ENCODE measurements at regions not wholly inside any gene's neighbourhood (a gene's known extent, or its start where the extent isn't known, plus 50 kb on each side); places are given as distances from the start of the nearest gene placed in this dataset.
"Not testable (repeated sequence)": the region's sequence is repeated elsewhere in the genome, so short reads cannot be mapped to it uniquely, and the experiment has no call there.

GRCh38 chr6:134402372-134402984, 84.6 kb upstream of the SGK1 start:
- no peaks in the 10 kb centered on the region for H3K36me3 Mint-ChIP-seq (ENCODE audit: low read depth)
- no peaks in the 10 kb centered on the region for H3K9me3 Mint-ChIP-seq
- no peak overlapping the region for H3K27ac Mint-ChIP-seq
- peaks cover 11% of the 10 kb centered on the region for H3K4me1 Mint-ChIP-seq (ENCODE audit: low read depth)
- H3K4me3 Mint-ChIP-seq = no peak overlapping the region
- H3K27me3 Mint-ChIP-seq (ENCODE audit: low read depth) = no peaks in the 10 kb centered on the region
- peak; percentile 44 for DNase-seq (ENCODE audit: low spot score)

GRCh38 chr6:134400941-134401340, 83.0 kb upstream of the SGK1 start:
- peaks cover 11% of the 10 kb centered on the region for H3K4me1 Mint-ChIP-seq (ENCODE audit: low read depth)
- no peak overlapping the region for H3K27ac Mint-ChIP-seq

GRCh38 chr6:134398453-134398852, 80.5 kb upstream of the SGK1 start:
- Mint-ChIP-seq H3K4me3 (no peak overlapping the region), H3K9me3 (no peaks in the 10 kb centered on the region), H3K36me3 (ENCODE audit: low read depth) (no peaks in the 10 kb centered on the region), H3K4me1 (ENCODE audit: low read depth) (peaks cover 11% of the 10 kb centered on the region), H3K27ac (no peak overlapping the region), H3K27me3 (ENCODE audit: low read depth) (no peaks in the 10 kb centered on the region)
- DNase-seq (ENCODE audit: low spot score) = peak; percentile 15

More at GRCh38 chr6:134400941-134401340, 83.0 kb upstream of the SGK1 start:
- no peak for DNase-seq (ENCODE audit: low spot score)
- H3K4me3 Mint-ChIP-seq = no peak overlapping the region
- no peaks in the 10 kb centered on the region for H3K9me3 Mint-ChIP-seq
- H3K27me3 Mint-ChIP-seq (ENCODE audit: low read depth) = no peaks in the 10 kb centered on the region
- no peaks in the 10 kb centered on the region for H3K36me3 Mint-ChIP-seq (ENCODE audit: low read depth)

- H3K9me3 Mint-ChIP-seq = no peaks in the 10 kb centered on the region
- no peaks in the 10 kb centered on the region for H3K27me3 Mint-ChIP-seq (ENCODE audit: low read depth)
- H3K4me1 Mint-ChIP-seq (ENCODE audit: low read depth) = peaks cover 8% of the 10 kb centered on the region
- no peak overlapping the region for H3K4me3 Mint-ChIP-seq
- no peak for DNase-seq (ENCODE audit: low spot score)
- H3K27ac Mint-ChIP-seq = no peak overlapping the region
- H3K36me3 Mint-ChIP-seq (ENCODE audit: low read depth) = no peaks in the 10 kb centered on the region
Observed at GRCh38 chr6:134397676-134398075, 79.8 kb upstream of the SGK1 start.

GRCh38 chr6:134394905-134395304, 77.0 kb upstream of the SGK1 start:
- Mint-ChIP-seq H3K36me3 (ENCODE audit: low read depth) (no peaks in the 10 kb centered on the region), H3K27me3 (ENCODE audit: low read depth) (no peaks in the 10 kb centered on the region), H3K27ac (no peak overlapping the region), H3K4me3 (no peak overlapping the region), H3K9me3 (no peaks in the 10 kb centered on the region), H3K4me1 (ENCODE audit: low read depth) (peaks cover 3% of the 10 kb centered on the region)
- DNase-seq (ENCODE audit: low spot score) = no peak

- no peak overlapping the region for H3K27ac Mint-ChIP-seq
- H3K9me3 Mint-ChIP-seq = no peaks in the 10 kb centered on the region
- H3K36me3 Mint-ChIP-seq (ENCODE audit: low read depth) = no peaks in the 10 kb centered on the region
- peaks cover 3% of the 10 kb centered on the region for H3K4me1 Mint-ChIP-seq (ENCODE audit: low read depth)
- no peak overlapping the region for H3K4me3 Mint-ChIP-seq
- DNase-seq (ENCODE audit: low spot score) = no peak
- H3K27me3 Mint-ChIP-seq (ENCODE audit: low read depth) = no peaks in the 10 kb centered on the region
Observed at GRCh38 chr6:134394208-134394607, 76.3 kb upstream of the SGK1 start.

GRCh38 chr6:134391205-134391604, 73.3 kb upstream of the SGK1 start:
- no peak for DNase-seq (ENCODE audit: low spot score)
- Mint-ChIP-seq H3K4me3 (no peak overlapping the region), H3K9me3 (no peaks in the 10 kb centered on the region), H3K27ac (no peak overlapping the region), H3K36me3 (ENCODE audit: low read depth) (no peaks in the 10 kb centered on the region), H3K4me1 (ENCODE audit: low read depth) (no peaks in the 10 kb centered on the region), H3K27me3 (ENCODE audit: low read depth) (no peaks in the 10 kb centered on the region)

GRCh38 chr6:134389658-134390057, 71.7 kb upstream of the SGK1 start:
- no peaks in the 10 kb centered on the region for H3K4me1 Mint-ChIP-seq (ENCODE audit: low read depth)
- H3K27ac Mint-ChIP-seq = no peak overlapping the region
- no peak overlapping the region for H3K4me3 Mint-ChIP-seq
- H3K36me3 Mint-ChIP-seq (ENCODE audit: low read depth) = no peaks in the 10 kb centered on the region
- DNase-seq (ENCODE audit: low spot score) = no peak
- H3K9me3 Mint-ChIP-seq = no peaks in the 10 kb centered on the region
- H3K27me3 Mint-ChIP-seq (ENCODE audit: low read depth) = no peaks in the 10 kb centered on the region

- no peak overlapping the region for H3K27ac Mint-ChIP-seq
- H3K4me1 Mint-ChIP-seq (ENCODE audit: low read depth) = no peaks in the 10 kb centered on the region
- no peaks in the 10 kb centered on the region for H3K9me3 Mint-ChIP-seq
- no peaks in the 10 kb centered on the region for H3K27me3 Mint-ChIP-seq (ENCODE audit: low read depth)
- DNase-seq (ENCODE audit: low spot score) = no peak
- no peak overlapping the region for H3K4me3 Mint-ChIP-seq
- no peaks in the 10 kb centered on the region for H3K36me3 Mint-ChIP-seq (ENCODE audit: low read depth)
Observed at GRCh38 chr6:134389129-134389528, 71.2 kb upstream of the SGK1 start.

- not testable (repeated sequence) for H3K27ac Mint-ChIP-seq; H3K9me3 Mint-ChIP-seq; DNase-seq (ENCODE audit: low spot score); H3K36me3 Mint-ChIP-seq (ENCODE audit: low read depth); H3K4me1 Mint-ChIP-seq (ENCODE audit: low read depth); H3K27me3 Mint-ChIP-seq (ENCODE audit: low read depth); H3K4me3 Mint-ChIP-seq
Observed at GRCh38 chr6:134386482-134386881, 68.6 kb upstream of the SGK1 start.

- no peak for DNase-seq (ENCODE audit: low spot score)
- Mint-ChIP-seq H3K4me1 (ENCODE audit: low read depth) (peaks cover 27% of the 10 kb centered on the region), H3K36me3 (ENCODE audit: low read depth) (no peaks in the 10 kb centered on the region), H3K4me3 (no peak overlapping the region), H3K27ac (no peak overlapping the region), H3K9me3 (peaks cover under 1% of the 10 kb centered on the region), H3K27me3 (ENCODE audit: low read depth) (no peaks in the 10 kb centered on the region)
Observed at GRCh38 chr6:134381959-134382358, 64.0 kb upstream of the SGK1 start.

- Mint-ChIP-seq H3K27me3 (ENCODE audit: low read depth) (no peaks in the 10 kb centered on the region), H3K27ac (peak overlapping the region; percentile 74), H3K36me3 (ENCODE audit: low read depth) (no peaks in the 10 kb centered on the region), H3K4me1 (ENCODE audit: low read depth) (peaks cover 35% of the 10 kb centered on the region), H3K9me3 (peaks cover 4% of the 10 kb centered on the region), H3K4me3 (peak overlapping the region; percentile 41)
- no peak for DNase-seq (ENCODE audit: low spot score)
Observed at GRCh38 chr6:134379599-134379998, 61.7 kb upstream of the SGK1 start.

- Mint-ChIP-seq H3K36me3 (ENCODE audit: low read depth) (no peaks in the 10 kb centered on the region), H3K4me1 (ENCODE audit: low read depth) (peaks cover 37% of the 10 kb centered on the region), H3K9me3 (peaks cover 4% of the 10 kb centered on the region), H3K4me3 (peak overlapping the region; percentile 41), H3K27me3 (ENCODE audit: low read depth) (no peaks in the 10 kb centered on the region), H3K27ac (peak overlapping the region; percentile 55)
- peak; percentile 54 for DNase-seq (ENCODE audit: low spot score)
Observed at GRCh38 chr6:134379076-134379475, 61.2 kb upstream of the SGK1 start.

GRCh38 chr6:134378426-134378825, 60.5 kb upstream of the SGK1 start:
- no peak overlapping the region for H3K4me3 Mint-ChIP-seq
- H3K27me3 Mint-ChIP-seq (ENCODE audit: low read depth) = no peaks in the 10 kb centered on the region
- peaks cover 4% of the 10 kb centered on the region for H3K9me3 Mint-ChIP-seq
- DNase-seq (ENCODE audit: low spot score) = no peak
- H3K36me3 Mint-ChIP-seq (ENCODE audit: low read depth) = no peaks in the 10 kb centered on the region
- peaks cover 42% of the 10 kb centered on the region for H3K4me1 Mint-ChIP-seq (ENCODE audit: low read depth)
- no peak overlapping the region for H3K27ac Mint-ChIP-seq

GRCh38 chr6:134376785-134377184, 58.9 kb upstream of the SGK1 start:
- no peak overlapping the region for H3K4me3 Mint-ChIP-seq
- no peaks in the 10 kb centered on the region for H3K27me3 Mint-ChIP-seq (ENCODE audit: low read depth)
- peak overlapping the region; percentile 8 for H3K27ac Mint-ChIP-seq
- no peaks in the 10 kb centered on the region for H3K36me3 Mint-ChIP-seq (ENCODE audit: low read depth)
- DNase-seq (ENCODE audit: low spot score) = no peak
- H3K9me3 Mint-ChIP-seq = peaks cover 4% of the 10 kb centered on the region
- peaks cover 51% of the 10 kb centered on the region for H3K4me1 Mint-ChIP-seq (ENCODE audit: low read depth)
